ENCODE measurements at regions not wholly inside any gene's neighbourhood (a gene's known extent, or its start where the extent isn't known, plus 50 kb on each side); places are given as distances from the start of the nearest gene placed in this dataset.
"Not testable (repeated sequence)": the region's sequence is repeated elsewhere in the genome, so short reads cannot be mapped to it uniquely, and the experiment has no call there.

GRCh38 chr2:8603356-8603755 is 78.5 kb upstream of the ID2 start:
- TF ChIP-seq CTCF (IDR thresholded peaks at IDR 0.05; ENCODE audit: low read depth, low read length, poor library complexity, severe bottlenecking); EZH2phosphoT487 (IDR thresholded peaks at IDR 0.05; ENCODE audit: borderline replicate concordance, low read length): not testable (repeated sequence)

All from DOHH2 (cell line).